Upper lobe of left lung (tissue), 6 donors: ENCODE measurements at regions not wholly inside any gene's neighbourhood (a gene's known extent, or its start where the extent isn't known, plus 50 kb on each side); places are given as distances from the start of the nearest gene placed in this dataset.
"Not testable (repeated sequence)": the region's sequence is repeated elsewhere in the genome, so short reads cannot be mapped to it uniquely, and the experiment has no call there.

Experiments used
- ATAC-seq, 2 donors: fragments of 200-7000 bp; cut with Tn5 transposase; one replicate each; pipeline ENCODE4 v1.9.1; 2022; ENCODE audit warnings: mild to moderate bottlenecking in 2 of 2, moderate library complexity in 2 of 2; ENCODE audit not compliant: low FRiP score in 2 of 2
- DNase-seq, 2 donors: peaks; one replicate each; pipeline ENCODE4 v3.0.0-alpha.2; 2019 to 2020
- H3K27ac ChIP-seq, 4 donors: fragments of 200-600 bp; sonication (generic); one replicate each; pipeline ENCODE4 v1.5.1; 2016 to 2019
- H3K27me3 ChIP-seq, 4 donors: fragments of 200-600 bp; sonication (generic); one replicate each; pipeline ENCODE4 v1.5.1; 2017 to 2019
- H3K36me3 ChIP-seq, 4 donors: fragments of 200-600 bp; sonication (generic); one replicate each; pipeline ENCODE4 v1.5.1; 2016 to 2019
- H3K4me1 ChIP-seq, 4 donors: fragments of 200-600 bp; sonication (generic); one replicate each; pipeline ENCODE4 v1.5.1; 2018 to 2019
- H3K4me3 ChIP-seq, 4 donors: fragments of 200-600 bp; sonication (generic); one replicate each; pipeline ENCODE4 v1.5.1; 2017 to 2019; ENCODE audit warnings: mild to moderate bottlenecking in 2 of 4, moderate library complexity in 1 of 4
- H3K9me3 ChIP-seq, 4 donors: fragments of 200-600 bp; sonication (generic); one replicate each; pipeline ENCODE4 v1.5.1; 2018 to 2019
- EP300 ChIP-seq, 4 donors: sonication (generic); formaldehyde crosslinking; IDR thresholded peaks; one replicate each; pipeline ENCODE4 v1.5.1; 2017; ENCODE audit warnings: antibody characterized with exemption in 4 of 4, control low read depth in 2 of 4
- POLR2A ChIP-seq, 4 donors: fragments of 450-650 bp; IDR thresholded peaks; one replicate each; pipeline ENCODE4 v1.5.1; 2016 to 2017; ENCODE audit warnings: antibody characterized with exemption in 4 of 4, mild to moderate bottlenecking in 2 of 4
- POLR2AphosphoS5 ChIP-seq, 2 donors: sonication (generic); formaldehyde crosslinking; IDR thresholded peaks; one replicate each; pipeline ENCODE4 v1.5.1; 2017; ENCODE audit warnings: antibody characterized with exemption in 2 of 2
- WGBS, 2 donors: methylation state at CpG; one replicate each; pipeline ENCODE4 v1.1.5; 2017 to 2018; 5-methylcytosine and 5-hydroxymethylcytosine counted together
- TF ChIP-seq, protein P1 (sequence below), 6 experiments: fragments of 450-650 bp in 4 of 6; fragments of 200-600 bp in 2 of 6; sonication (generic) in 2 of 6; IDR thresholded peaks; one replicate each; pipeline ENCODE4 v1.5.1; 2016 to 2019; ENCODE audit warnings: antibody characterized with exemption in 6 of 6
- donor health status: DM: no; HTN: no; CAD: no; lungs with moderate emphysema.
- donor health status: DM: no; HTN: yes; CAD: no; lungs with severe emphysema.

DNA sequence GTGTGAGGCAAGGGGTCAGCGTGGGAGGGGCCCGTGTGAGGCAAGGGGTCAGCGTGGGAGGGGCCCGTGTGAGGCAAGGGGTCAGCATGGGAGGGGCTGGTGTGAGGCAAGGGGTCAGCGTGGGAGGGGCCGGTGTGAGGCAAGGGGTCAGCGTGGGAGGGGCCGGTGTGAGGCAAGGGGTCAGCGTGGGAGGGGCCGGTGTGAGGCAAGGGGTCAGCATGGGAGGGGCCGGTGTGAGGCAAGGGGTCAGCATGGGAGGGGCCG is 119.2 kb downstream of the SEPTIN14 start:
- not testable (repeated sequence) for H3K27ac ChIP-seq, H3K9me3 ChIP-seq, H3K36me3 ChIP-seq, ATAC-seq, H3K27me3 ChIP-seq, H3K4me1 ChIP-seq, H3K4me3 ChIP-seq, DNase-seq
- 80 to 98% methylated on average over 7 of the region's 12 CpGs for WGBS, 2 donors

DNA sequence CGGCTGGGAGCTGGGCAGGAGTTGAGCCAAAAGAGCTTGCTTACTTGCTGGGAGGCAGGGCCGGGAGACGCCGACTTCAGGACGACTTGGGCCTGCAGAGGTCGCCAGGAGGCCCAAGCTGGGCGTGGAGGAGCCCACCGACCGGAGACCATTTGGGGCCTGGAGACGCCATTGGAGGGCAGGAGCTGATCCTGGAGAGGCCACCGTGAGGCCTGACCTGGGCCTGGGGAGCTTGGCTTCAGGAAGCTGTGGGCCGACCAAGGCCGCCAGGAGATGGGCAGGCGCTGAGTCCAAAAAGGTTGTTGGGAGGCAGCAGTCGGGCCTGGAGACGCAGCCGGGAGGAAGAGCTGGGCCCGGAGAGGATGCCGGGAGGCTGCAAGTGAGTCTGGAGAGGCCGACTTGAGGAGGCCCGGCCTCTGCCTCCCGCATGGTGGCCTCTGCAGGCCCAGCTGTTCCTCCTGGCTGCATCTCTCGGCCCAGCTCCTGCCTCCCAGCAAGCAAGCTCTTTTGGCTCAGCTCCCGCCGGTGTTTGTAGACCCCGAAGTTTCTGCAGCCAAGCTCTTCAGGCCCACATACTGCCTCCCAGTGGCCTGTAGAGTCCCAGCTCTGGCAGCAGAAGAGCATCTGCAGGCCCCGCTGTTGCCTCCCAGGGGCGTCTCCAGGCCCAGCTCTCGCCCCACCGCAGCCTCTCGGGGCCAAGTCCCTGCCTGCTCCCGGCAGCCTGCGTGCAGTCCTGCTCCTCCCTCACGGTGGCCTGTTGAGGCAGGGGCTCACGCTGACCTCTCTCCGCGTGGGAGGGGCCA is 119.7 kb downstream of the SEPTIN14 start:
- not testable (repeated sequence) for H3K36me3 ChIP-seq, H3K9me3 ChIP-seq, ATAC-seq, H3K4me1 ChIP-seq, H3K27ac ChIP-seq, H3K4me3 ChIP-seq, H3K27me3 ChIP-seq
- peak in 1 of 2 donors; percentile 70 for DNase-seq
- WGBS, 2 donors: 95 to 97% methylated on average over 22 to 35 of the region's 37 CpGs

DNA sequence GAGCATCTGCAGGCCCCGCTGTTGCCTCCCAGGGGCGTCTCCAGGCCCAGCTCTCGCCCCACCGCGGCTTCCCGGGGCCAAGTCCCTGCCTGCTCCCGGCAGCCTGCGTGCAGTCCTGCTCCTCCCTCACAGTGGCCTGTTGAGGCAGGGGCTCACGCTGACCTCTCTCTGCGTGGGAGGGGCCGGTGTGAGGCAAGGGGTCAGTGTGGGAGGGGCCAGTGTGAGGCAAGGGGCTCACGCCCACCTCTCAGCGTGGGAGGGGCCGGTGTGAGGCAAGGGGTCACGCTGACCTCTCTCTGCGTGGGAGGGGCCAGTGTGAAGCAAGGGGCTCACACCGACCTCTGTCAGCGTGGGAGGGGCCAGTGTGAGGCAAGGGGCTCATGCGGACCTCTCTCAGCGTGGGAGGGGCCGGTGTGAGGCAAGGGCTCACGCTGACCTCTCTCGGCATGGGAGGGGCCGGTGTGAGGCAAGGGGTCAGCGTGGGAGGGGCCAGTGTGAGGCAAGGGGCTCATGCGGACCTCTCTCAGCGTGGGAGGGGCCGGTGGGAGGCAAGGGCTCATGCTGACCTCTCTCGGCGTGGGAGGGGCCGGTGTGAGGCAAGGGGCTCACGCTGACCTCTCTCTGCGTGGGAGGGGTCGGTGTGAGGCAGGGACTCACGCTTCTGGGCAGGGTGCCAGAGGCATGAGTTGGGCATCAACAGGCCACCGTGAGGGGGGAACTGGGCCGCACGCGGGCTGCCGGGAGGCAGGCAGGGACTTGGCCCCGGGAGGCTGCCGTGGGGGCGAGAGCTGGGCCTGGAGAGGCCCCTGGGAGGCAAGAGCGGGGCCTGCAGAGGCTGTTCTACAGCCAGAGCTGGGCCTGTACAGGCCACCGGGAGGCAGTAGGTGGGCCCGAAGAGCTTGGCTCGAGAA is 120.6 kb downstream of the SEPTIN14 start:
- peak in 1 of 2 donors; percentile 72 for DNase-seq
- 91 to 92% methylated on average over 27 to 45 of the region's 47 CpGs for WGBS, 2 donors
- H3K9me3 ChIP-seq, H3K4me3 ChIP-seq, ATAC-seq, H3K27me3 ChIP-seq, H3K27ac ChIP-seq, H3K36me3 ChIP-seq, H3K4me1 ChIP-seq: not testable (repeated sequence)

DNA sequence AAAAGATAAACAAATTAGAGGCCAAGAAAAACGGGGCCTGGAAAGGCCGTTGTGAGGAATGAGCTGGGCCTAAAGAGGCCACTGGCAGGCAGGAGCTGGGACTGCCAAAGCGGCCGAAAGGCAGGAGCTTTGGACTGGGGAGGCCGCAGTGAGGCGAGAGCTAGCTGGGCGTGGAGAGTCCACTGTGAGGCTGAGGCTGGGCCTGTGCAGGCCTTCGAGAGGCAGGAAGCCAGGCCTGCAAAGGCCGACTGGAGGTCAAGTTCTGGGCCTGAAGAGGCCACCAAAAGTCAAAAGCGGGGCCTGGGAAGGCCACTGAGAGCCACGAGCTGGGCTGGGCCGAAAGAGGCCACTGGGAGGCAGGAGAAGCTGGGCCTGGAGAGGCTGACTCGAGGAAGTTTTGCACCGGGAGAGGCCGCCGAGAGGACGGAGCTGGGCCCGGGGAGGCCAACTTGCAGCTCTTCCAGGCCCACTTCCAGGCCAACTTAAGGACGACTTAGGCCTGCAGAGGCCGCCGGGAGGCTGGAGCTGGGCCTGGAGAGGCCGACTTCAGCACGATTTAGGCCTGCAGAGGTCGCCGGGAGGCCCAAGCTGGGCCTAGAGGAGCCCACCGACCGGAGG is 121.8 kb downstream of the SEPTIN14 start:
- not testable (repeated sequence) for ATAC-seq, H3K27me3 ChIP-seq, H3K4me1 ChIP-seq, H3K9me3 ChIP-seq, H3K36me3 ChIP-seq, H3K4me3 ChIP-seq, H3K27ac ChIP-seq
- WGBS, 2 donors: 89 to 92% methylated on average over 17 to 24 of the region's 27 CpGs
- peak in 1 of 2 donors; percentile 70 for DNase-seq

DNA sequence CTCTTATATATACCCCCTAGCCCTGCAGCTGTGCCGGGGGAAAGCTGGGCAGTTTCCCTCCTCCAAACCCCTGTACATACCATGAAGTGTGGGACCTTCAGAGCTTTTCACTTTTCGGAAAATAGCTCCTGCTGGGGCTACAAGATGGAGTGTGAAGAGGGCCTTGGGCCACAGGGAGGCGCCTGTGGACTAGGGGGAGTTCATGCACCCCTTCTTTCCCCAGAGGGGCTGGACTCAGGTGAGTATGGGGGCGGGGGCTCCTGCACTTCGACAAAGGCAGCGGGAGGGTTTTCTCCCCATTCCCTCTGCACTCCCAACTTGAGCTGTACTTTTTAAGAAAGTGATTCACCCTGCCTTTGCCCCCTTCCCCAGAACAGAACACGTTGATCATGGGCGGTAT is 122.5 kb downstream of the SEPTIN14 start:
- not testable (repeated sequence) for H3K27me3 ChIP-seq, ATAC-seq, H3K27ac ChIP-seq, H3K36me3 ChIP-seq, H3K9me3 ChIP-seq, DNase-seq, H3K4me1 ChIP-seq, H3K4me3 ChIP-seq
- 80 to 83% methylated on average over 6 of the region's 8 CpGs for WGBS, 2 donors

DNA sequence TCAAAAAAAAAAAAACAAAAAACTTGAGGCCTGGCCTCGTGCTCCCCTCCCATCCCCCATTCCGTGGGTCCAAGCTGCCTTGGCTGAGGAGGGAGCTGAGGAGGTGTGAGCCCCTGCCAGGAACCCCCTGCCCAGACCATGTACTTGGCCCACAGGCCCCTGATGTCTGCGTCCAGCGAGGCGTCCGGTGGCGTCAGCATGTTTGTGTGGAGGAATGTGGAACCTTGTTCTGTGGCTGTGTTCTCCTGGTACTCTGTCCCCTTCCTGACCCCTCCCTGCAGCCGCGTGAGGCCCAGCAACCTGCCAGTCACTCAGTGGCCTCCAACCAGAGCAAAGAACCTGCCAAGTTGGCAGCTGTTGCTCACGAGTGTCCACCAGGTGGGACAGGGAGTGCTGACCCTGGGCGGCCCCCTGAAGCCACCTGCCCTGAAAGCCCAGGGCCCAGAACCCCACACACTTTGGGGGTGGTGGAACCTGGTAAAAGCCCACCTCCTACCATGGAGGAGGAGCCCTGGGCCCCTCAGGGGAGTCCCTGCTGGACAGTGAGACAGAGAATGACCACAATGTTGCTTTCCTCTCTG is 125.8 kb downstream of the SEPTIN14 start:
- peak in 1 of 2 donors; percentile 59 for DNase-seq
- not testable (repeated sequence) for H3K9me3 ChIP-seq, H3K27me3 ChIP-seq, H3K4me3 ChIP-seq, ATAC-seq, H3K36me3 ChIP-seq, H3K27ac ChIP-seq, H3K4me1 ChIP-seq
- 76 to 80% methylated on average over 4 to 11 of the region's 11 CpGs for WGBS, 2 donors

DNA sequence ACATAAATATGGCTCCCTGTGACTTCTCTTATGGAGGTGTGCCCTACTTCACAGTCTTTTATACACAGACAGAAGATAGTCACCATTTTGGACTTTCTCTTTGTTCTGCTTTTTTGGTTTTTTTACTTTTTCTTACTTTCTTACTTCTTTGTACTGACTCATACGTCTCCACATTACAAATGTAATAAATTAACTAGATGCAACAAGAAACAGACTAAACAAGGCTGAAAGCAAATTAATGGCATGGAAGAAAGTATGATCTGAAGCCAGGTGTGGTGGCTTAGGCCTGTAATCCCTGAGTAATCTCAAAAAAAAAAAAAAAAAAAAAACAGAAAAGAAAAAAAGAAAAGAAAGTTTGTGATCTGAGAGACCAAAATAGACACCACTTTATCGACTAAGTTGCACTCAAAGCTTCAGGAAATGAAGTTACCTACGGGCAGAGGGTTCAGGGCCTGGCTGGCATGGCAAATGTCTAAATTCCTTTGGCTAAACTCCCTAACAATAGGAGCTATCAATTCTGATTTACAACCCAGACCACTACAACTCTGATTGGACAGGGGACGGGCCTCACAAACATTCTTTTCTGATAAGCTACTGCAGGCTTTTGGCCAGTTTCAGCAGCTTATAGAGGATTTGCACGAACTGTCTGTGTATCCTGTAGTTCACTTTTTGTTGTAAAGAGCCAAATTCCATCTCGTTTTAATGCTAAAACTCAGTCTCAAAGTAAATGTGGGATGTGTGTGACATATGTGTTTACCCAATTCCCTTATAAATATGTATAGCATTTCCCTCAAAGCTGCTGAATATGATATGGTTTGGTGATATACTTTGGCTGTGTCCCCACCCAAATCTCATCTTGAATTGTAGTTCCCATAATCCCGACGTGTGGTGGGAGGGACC is 129.1 kb downstream of the SEPTIN14 start:
- no peak for DNase-seq
- H3K27me3 ChIP-seq: no peaks in the 10 kb centered on the region
- H3K27ac ChIP-seq: no peak overlapping the region
- no peaks in the 10 kb centered on the region for H3K36me3 ChIP-seq
- TF ChIP-seq POLR2AphosphoS5 (IDR thresholded peaks at IDR 0.05): no peak
- TF ChIP-seq, protein P1, sequence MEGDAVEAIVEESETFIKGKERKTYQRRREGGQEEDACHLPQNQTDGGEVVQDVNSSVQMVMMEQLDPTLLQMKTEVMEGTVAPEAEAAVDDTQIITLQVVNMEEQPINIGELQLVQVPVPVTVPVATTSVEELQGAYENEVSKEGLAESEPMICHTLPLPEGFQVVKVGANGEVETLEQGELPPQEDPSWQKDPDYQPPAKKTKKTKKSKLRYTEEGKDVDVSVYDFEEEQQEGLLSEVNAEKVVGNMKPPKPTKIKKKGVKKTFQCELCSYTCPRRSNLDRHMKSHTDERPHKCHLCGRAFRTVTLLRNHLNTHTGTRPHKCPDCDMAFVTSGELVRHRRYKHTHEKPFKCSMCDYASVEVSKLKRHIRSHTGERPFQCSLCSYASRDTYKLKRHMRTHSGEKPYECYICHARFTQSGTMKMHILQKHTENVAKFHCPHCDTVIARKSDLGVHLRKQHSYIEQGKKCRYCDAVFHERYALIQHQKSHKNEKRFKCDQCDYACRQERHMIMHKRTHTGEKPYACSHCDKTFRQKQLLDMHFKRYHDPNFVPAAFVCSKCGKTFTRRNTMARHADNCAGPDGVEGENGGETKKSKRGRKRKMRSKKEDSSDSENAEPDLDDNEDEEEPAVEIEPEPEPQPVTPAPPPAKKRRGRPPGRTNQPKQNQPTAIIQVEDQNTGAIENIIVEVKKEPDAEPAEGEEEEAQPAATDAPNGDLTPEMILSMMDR (IDR thresholded peaks at IDR 0.05): no peak
- no peak for TF ChIP-seq EP300 (IDR thresholded peaks at IDR 0.05)
- no peak for TF ChIP-seq POLR2A (IDR thresholded peaks at IDR 0.05)
- no peaks in the 10 kb centered on the region for H3K4me1 ChIP-seq
- no peak overlapping the region for H3K4me3 ChIP-seq
- ATAC-seq: no peak
- WGBS, 2 donors: 50 to 62% methylated on average over 8 of the region's 8 CpGs
- H3K9me3 ChIP-seq: no peaks in the 10 kb centered on the region
